ENCODE measurements at regions not wholly inside any gene's neighbourhood (a gene's known extent, or its start where the extent isn't known, plus 50 kb on each side); places are given as distances from the start of the nearest gene placed in this dataset.
"Not testable (repeated sequence)": the region's sequence is repeated elsewhere in the genome, so short reads cannot be mapped to it uniquely, and the experiment has no call there.

DNA sequence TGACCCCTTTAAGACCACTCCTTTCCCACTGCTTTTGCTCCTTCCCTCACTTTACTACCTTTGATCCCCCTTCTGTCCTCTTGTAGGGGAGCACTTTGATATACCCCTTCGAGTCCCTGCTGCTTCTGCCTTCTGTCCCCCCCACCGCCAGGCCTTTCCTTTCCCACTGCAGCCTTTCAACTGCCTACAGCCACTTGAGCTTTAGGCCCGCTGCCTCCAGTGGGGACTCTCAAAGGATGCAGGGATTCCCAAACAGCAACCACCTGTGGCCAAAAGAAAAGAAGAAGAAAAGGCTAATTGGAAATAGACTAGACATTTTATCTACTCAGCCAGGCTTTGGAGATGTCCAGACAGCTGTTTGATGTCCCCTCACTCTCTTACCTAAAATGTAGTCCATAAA lies 77.0 kb upstream of the DTNBP1 start:
- no peak for TF ChIP-seq CTCF (IDR thresholded peaks at IDR 0.05; ENCODE audit: low read depth, low read length, missing control alignments)
- DNase-seq (ENCODE audit: extremely low read depth, low read depth), result no peak
- no peak overlapping the region for H3K4me3 ChIP-seq (replicated peaks; ENCODE audit: low read depth, low read length)

DNA sequence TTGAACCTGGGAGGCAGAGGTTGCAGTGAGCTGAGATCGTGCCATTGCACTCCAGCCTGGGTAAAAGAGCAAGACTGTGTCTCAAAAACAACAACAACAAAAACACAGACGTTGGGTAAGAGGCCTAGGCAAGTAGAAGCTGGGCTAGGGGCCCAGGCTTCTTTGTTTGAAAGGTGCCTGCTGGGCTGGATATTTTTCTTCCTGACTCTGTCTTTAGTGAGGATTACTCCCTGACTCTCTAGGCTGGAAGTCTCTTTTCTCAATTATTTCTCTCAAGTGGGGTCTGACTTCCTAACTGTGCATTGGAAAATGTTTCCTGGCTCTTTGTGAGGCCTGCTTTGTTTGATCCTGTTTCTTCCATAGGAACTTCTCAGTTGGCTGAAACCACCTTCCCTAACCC lies 76.5 kb upstream of the DTNBP1 start:
- TF ChIP-seq CTCF (IDR thresholded peaks at IDR 0.05; ENCODE audit: low read depth, low read length, missing control alignments), result no peak
- no peak for DNase-seq (ENCODE audit: extremely low read depth, low read depth)
- no peak overlapping the region for H3K4me3 ChIP-seq (replicated peaks; ENCODE audit: low read depth, low read length)

GRCh38 chr6:15738195-15738594 lies 75.4 kb upstream of the DTNBP1 start:
- DNase-seq (ENCODE audit: extremely low read depth, low read depth); H3K4me3 ChIP-seq (replicated peaks; ENCODE audit: low read depth, low read length): not testable (repeated sequence)

DNA sequence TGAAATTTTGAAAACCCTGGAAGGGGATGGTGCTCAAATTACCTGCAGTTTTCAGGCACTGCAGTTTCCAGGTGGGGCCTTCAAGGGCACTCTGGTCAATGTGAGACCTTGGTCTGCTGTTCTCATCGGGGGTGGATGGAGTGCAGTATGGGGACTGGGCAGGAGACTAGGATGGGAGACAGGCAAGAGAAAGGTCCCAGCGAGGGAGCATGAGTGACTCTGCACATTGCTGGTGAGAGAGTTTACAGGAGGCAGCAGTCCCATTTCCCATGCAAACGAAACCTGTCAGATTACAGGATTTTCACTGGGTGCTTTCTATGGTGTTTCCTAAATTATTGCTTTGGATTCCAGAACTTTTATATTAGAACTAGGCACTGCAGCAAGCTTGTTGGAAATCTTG lies 73.5 kb upstream of the DTNBP1 start:
- no peak overlapping the region for H3K4me3 ChIP-seq (replicated peaks; ENCODE audit: low read depth, low read length)
- no peak for DNase-seq (ENCODE audit: extremely low read depth, low read depth)
- TF ChIP-seq CTCF (IDR thresholded peaks at IDR 0.05; ENCODE audit: low read depth, low read length, missing control alignments), result no peak

DNA sequence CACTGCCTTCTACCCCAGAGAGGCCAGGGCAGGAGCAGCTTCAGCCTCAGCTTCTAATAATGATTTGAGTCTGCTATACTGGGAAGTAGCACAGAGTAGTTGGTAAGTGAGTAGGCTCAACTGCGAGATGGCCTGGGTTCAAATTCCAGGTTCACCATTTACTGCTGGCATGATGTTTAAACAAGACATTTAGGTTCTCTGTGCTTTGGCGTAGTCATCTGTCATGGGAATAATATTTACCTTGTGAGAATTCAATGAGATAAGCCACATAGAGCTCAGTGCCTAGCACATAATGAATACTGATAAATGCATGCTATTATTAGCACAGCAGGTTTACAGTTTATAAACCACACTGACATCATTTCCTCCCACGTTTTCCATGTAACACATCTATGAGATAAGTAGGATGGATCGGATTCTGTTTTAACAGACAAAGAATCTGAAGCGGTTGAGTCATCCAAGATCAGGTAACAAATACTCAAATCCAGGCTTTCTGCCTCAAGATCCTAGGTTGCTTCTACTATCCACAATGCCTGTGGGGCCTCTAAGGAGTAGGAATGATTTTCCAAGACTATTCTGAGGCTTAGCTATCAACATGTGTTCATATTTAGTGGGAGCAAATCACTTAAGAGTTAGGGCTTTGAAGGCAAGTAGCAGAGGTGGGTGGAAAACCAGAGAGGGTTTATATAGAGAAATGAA lies 72.9 kb upstream of the DTNBP1 start:
- no peak for TF ChIP-seq CTCF (IDR thresholded peaks at IDR 0.05; ENCODE audit: low read depth, low read length, missing control alignments)
- DNase-seq (ENCODE audit: extremely low read depth, low read depth), result peak; percentile 64
- no peak overlapping the region for H3K4me3 ChIP-seq (replicated peaks; ENCODE audit: low read depth, low read length)

- no peak overlapping the region for H3K4me3 ChIP-seq (replicated peaks; ENCODE audit: low read depth, low read length)
- no peak for TF ChIP-seq CTCF (IDR thresholded peaks at IDR 0.05; ENCODE audit: low read depth, low read length, missing control alignments)
- DNase-seq (ENCODE audit: extremely low read depth, low read depth), result no peak
Observed at GRCh38 chr6:15734118-15734897, 71.5 kb upstream of the DTNBP1 start.

DNA sequence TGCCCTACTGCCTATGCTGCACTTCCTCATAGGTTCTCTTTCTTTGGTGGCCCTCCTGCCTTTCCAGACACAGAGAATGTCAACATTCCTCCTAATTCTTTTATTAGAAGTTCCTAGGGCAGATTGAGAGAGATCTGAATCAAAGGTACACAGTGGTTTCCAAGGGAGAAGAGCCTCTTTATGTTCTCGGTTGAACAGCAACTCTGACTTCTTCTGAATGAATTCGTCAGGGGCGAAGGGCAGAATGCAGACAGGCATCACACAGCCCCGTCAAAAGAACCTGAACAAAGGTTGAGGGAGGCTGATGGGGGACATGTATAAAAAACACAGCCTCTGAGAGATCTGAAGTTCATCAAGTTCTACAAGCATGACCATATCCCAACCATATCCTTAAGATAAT lies 68.1 kb upstream of the DTNBP1 start:
- no peak for DNase-seq (ENCODE audit: extremely low read depth, low read depth)
- no peak overlapping the region for H3K4me3 ChIP-seq (replicated peaks; ENCODE audit: low read depth, low read length)
- no peak for TF ChIP-seq CTCF (IDR thresholded peaks at IDR 0.05; ENCODE audit: low read depth, low read length, missing control alignments)
